HG02884 (cell line): ENCODE measurements at regions not wholly inside any gene's neighbourhood (a gene's known extent, or its start where the extent isn't known, plus 50 kb on each side); places are given as distances from the start of the nearest gene placed in this dataset.
"Not testable (repeated sequence)": the region's sequence is repeated elsewhere in the genome, so short reads cannot be mapped to it uniquely, and the experiment has no call there.

Source experiments
- ATAC-seq: cut with Tn5 transposase; IDR thresholded peaks from one replicate; pipeline ENCODE4 v1.9.1; 2021; ENCODE audit warnings: mild to moderate bottlenecking, moderate library complexity; ENCODE audit not compliant: unreplicated experiment

DNA sequence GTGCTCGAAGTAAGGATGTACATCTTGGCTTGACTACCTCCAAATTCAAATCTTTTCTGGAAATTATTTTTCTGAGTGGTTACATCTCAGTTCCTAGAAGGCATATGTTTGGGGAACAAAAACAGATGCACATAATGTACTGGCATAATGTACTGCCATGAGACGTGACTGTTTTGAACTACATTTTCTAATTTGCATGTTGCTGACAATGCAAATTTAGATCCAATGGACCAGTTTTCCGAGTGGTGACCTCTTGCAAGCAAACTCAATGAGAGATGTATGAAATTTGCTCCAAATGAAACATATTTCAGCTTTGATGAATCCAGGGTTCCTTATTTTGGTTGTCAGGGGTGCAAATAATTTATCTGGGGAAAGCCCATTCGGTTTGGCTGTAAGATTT is 694.3 kb downstream of the GRXCR1 start:
- ATAC-seq, result no peak

- ATAC-seq, result no peak
These were observed 695.2 kb downstream of the GRXCR1 start for GRCh38 chr4:43587758-43588157.

DNA sequence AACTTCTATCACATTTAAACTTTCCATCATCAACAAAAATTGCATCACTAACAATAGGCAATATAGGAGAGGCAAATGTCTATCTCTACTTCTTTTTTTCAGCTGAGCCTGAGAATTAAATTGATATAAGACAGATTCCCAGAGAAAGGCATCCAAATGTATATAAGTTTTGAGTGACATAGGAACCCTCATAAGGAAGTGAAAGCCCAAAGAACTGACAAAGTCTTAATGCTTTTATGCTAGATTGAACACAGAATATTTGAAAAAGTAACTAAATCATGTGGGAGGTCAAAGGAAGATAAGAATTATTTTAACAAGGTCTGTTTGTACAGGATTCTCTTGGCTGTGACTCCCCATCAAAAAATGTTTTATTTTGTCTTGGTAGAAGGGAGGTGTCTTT is 714.9 kb downstream of the GRXCR1 start:
- no peak for ATAC-seq

DNA sequence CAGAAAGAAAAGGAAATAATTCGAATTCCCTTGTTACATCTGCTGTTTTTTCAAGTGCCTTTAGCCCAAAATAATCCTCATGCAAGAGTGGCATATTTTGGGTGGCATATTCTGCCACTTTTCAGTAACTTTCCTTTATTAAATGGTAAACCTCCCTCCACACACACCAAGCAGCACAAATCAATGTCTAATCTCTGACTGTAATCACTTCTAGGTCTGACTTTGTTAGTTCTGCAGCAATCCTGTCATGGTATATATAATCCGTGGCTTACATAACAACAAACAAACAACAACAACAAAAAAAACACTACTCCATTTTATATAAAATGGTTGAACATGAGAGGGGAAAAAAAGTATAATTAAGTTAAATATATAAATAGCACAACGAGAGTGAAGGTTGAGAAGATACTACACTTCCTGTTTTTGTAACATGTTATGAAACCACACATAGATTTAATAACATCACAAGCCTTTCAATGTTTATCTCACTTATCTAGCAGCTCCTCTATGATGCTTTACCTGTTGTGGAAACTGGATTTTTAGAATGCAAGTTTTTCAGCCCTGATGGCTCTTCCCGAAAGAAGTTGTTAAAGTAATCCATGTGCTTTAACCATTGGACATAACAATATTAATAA is 715.4 kb downstream of the GRXCR1 start:
- ATAC-seq, result no peak

DNA sequence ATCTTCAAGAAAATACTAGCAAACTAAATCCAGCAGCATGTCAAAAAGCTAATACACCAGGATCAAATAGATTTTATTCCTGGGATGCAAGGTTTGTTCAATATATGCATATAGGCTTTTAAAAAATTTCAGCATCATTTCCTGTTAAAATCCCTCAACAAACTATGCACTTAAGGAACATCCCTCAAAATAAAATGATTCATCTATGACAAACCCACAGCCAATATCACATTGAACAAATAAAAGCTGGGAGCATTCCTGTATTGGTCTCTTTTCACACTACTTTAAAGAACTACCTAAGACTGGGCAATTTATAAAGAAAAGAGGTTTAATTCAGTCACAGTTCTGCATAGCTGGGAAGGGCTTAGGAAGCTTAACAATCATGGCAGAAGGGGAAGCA is 726.7 kb downstream of the GRXCR1 start:
- ATAC-seq, result no peak

GRCh38 chr4:43637893-43638292 is 745.4 kb downstream of the GRXCR1 start:
- not testable (repeated sequence) for ATAC-seq

DNA sequence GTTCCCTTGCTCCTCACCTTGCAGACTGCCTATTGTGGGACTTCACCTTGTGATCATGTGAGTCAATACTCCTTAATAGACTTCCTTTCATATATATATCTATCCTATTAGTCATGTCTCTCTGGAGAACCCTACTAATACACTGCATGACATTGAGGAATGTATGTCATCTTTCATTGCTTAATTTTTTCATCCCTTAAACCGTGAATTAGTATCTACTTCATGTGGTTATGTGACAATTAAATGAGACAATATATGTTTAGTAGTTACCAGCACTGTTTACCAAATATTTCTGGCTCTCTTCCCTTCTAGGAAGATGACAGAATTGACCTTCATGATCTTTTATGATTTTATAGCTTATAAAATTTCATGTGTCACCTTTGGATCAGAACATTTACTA is 759.5 kb downstream of the GRXCR1 start:
- ATAC-seq, result no peak

DNA sequence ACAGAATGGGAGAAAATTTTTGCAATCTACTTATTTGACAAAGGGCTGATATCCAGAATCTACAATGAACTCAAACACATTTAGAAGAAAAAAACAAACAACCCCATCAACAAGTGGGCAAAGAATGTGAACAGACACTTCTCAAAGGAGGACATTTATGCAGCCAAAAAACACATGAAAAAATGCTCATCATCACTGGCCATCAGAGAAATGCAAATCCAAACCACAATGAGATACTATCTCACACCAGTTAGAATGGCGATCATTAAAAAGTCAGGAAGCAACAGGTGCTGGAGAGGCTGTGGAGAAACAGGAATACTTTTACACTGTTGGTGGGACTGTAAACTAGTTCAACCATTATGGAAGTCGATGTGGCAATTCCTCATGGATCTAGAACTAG is 767.0 kb downstream of the GRXCR1 start:
- ATAC-seq, result not testable (repeated sequence)

DNA sequence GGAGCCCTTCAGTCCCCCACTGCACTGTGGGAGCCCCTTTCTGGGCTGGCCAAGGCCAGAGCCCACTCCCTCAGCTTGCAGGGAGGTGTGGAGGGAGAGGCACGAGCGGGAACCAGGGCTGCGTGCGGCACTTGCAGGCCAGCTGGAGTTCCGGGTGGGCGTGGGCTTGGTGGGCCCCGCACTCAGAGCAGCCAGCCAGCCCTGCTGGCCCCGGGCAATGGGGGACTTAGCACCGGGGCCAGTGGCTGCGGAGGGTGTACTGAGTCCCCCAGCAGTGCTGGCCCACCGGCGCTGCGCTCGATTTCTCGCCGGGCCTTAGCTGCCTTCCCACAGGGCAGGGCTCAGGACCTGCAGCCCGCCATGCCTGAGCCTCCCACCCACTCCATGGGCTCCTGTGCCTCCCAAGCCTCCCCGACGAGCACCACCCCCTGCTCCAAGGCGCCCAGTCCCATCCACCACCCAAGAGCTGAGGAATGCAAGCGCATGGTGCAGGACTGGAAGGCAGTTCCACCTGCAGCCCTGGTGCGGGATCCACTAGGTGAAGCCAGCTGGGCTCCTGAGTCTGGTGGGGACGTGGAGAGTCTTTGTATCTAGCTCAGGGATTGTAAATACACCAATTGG is 776.2 kb downstream of the KCTD8 start:
- ATAC-seq, result not testable (repeated sequence)

DNA sequence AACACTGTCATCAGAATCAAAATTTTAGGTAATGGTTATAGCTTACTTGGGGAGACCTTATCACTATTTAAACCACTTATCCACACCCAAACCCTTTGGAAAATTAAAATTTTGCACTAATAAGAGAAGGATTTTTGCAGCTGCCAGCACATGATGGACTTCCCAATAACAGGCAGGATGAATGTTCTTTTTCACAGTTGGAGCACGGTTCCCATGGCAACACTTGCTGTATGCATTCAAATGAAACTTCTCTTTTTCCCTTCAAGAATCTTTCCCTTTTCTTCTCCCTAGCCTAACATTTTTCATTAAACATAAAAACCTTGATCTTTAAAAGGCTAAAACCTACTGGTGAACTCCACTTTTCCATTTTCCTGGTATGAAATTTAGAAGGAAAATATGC is 768.2 kb downstream of the KCTD8 start:
- ATAC-seq, result no peak

DNA sequence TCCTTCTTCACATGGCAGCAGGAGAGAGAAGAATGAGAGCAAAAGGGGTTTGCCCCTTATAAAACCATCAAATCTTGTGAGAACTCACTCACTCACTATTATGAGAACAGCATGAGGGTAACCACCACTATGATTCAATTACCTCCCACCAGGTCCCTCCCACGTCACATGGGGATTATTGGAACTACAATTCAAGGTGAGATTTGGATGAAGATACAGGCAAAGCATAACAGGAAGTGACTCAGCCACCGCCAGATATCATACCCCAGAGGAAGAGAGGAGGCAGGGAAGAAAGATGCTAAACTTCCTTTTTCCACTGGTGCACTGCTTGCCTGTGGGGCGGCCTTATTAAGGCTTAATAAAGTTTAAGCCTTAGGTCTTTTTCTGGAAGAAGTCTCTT is 766.1 kb downstream of the KCTD8 start:
- no peak for ATAC-seq

DNA sequence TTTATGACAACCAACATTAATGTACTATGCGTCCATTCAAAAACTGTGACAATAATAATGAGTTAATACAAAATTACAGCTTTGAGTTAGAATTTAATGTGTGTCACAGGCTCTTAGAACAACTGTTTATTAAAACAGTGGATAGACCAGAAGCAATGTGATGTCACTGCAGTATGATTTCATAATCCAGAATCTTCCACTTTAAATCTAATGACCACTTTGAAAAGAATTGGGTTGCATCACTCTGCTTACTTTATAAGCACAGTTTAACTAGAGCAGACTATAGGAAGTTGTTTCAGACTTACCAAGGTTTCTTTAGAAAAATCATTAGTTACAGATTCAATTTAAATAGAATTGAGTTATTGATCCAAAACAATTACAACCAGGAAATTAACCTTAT is 758.5 kb downstream of the KCTD8 start:
- ATAC-seq, result no peak

- no peak for ATAC-seq
These were observed 754.7 kb downstream of the KCTD8 start for GRCh38 chr4:43693876-43694275.

GRCh38 chr4:43709443-43709842 is 739.2 kb downstream of the KCTD8 start:
- ATAC-seq, result no peak

DNA sequence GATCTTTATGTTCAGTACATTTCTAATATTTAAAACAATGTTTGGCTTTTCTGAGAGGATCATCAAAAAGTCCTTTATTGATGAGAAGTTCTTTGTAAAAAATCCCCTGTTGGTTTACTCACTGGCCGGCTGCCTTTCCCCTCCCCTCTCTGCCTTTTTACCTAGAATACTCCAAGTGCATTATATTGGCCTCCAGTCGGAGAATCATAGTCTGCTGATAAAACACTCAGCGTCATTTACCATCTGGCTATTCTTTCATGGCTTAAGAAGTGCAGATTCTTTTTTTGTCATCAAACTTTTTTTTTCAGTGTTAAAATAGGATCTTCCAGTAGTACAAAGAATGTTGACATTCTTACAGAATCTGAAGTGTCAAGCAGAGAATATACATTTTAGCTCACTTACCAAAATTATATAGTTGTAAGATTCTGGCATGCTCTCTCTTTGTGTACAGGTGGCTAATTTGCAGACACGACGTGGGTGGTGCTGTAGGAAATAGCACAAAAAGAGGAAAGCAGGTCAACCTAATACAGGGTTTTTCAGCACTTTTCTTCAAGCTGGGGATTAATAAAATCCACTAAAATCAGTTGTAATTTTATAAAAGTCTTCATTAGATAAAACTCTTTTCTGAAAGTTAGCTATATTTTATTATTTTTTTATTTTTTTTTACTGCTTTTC is 731.8 kb downstream of the KCTD8 start:
- no peak for ATAC-seq

- no peak for ATAC-seq
These were observed 730.2 kb downstream of the KCTD8 start for GRCh38 chr4:43718369-43718768.

GRCh38 chr4:43732829-43733426 is 715.7 kb downstream of the KCTD8 start:
- no peak for ATAC-seq

DNA sequence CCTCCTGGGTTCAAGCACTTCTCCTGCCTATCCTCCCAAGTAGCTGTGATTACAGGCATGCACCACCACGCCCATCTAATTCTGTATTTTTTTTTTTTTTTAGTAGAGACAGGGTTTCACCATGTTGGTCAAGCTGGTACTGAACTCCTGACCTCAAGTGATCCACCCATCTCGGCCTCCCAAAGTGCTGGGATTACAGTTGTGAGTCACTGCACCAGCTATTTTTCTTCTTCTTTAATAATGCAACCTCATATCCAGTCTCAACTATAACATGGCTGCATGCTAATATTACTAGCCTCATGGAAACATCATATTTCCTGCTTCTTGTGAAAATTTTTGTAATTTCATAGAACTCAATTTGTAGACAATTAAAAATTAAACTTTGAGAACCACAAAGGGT is 706.5 kb downstream of the KCTD8 start:
- ATAC-seq, result no peak

GRCh38 chr4:43754566-43754965 is 694.0 kb downstream of the KCTD8 start:
- ATAC-seq, result no peak

DNA sequence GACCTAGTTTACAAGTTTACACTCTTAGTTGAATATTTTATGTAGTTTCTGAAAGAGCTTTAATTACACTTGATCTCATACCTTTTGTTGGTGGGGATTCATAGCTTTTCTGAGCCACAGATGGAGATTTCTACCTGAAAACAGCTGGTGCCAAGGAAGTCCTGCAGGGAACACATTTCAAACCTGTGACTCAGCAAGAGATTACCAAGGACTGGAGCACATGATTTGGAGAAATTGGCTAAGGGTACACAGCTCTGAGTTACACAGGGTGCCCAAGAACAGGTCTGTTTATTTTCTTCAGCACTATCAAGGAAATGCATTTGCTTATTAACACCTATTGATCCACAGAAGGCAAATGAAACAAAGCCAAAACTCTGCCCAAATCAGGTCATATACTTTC is 691.5 kb downstream of the KCTD8 start:
- no peak for ATAC-seq

DNA sequence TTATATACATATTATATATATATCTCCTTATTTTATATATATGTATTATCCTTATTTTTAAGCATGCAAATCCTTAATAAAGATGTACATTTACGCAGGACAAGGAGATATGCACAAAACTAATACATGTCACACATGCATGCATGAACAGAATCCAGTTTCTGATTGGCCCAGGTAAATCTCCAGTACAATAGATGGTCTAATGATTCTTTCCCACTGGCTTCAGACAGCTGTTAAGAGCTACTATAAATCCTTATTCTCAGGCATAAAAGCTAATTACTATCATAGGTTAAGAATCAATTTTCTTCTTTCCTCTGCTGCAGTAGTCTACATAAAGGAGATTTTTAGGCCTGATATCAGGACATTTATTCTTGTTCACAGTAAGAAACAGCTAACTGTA is 689.8 kb downstream of the KCTD8 start:
- ATAC-seq, result no peak

- ATAC-seq, result peak; percentile 50
These were observed 685.5 kb downstream of the KCTD8 start for GRCh38 chr4:43763029-43763610.
